ENCODE measurements at regions not wholly inside any gene's neighbourhood (a gene's known extent, or its start where the extent isn't known, plus 50 kb on each side); places are given as distances from the start of the nearest gene placed in this dataset.

- Histone ChIP-seq H3K4me1 (peaks cover 18% of the 10 kb centered on the region), H2AFZ (replicated peaks) (no peak overlapping the region), H3K4me3 (no peak overlapping the region), H3F3A (ENCODE audit: low read depth) (no peaks in the 10 kb centered on the region), H3K79me2 (ENCODE audit: low read depth) (no peaks in the 10 kb centered on the region), H3K27ac (no peak overlapping the region), H3K27me3 (no peaks in the 10 kb centered on the region), H3K9ac (no peak overlapping the region), H3K36me3 (no peaks in the 10 kb centered on the region), H3K4me2 (no peak overlapping the region), H4K20me1 (ENCODE audit: low read depth) (no peaks in the 10 kb centered on the region), H3K9me3 (ENCODE audit: low read depth) (no peaks in the 10 kb centered on the region)
- TF ChIP-seq, protein P1, sequence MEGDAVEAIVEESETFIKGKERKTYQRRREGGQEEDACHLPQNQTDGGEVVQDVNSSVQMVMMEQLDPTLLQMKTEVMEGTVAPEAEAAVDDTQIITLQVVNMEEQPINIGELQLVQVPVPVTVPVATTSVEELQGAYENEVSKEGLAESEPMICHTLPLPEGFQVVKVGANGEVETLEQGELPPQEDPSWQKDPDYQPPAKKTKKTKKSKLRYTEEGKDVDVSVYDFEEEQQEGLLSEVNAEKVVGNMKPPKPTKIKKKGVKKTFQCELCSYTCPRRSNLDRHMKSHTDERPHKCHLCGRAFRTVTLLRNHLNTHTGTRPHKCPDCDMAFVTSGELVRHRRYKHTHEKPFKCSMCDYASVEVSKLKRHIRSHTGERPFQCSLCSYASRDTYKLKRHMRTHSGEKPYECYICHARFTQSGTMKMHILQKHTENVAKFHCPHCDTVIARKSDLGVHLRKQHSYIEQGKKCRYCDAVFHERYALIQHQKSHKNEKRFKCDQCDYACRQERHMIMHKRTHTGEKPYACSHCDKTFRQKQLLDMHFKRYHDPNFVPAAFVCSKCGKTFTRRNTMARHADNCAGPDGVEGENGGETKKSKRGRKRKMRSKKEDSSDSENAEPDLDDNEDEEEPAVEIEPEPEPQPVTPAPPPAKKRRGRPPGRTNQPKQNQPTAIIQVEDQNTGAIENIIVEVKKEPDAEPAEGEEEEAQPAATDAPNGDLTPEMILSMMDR (IDR thresholded peaks at IDR 0.05), result no peak
- TF ChIP-seq EZH2phosphoT487 (IDR thresholded peaks at IDR 0.05) (no peak), EZH2 (IDR thresholded peaks at IDR 0.05) (no peak)
- Mint-ChIP-seq H3K4me3 (peak overlapping the region; percentile 39), H3K27ac (no peak overlapping the region), H3K9me3 (no peaks in the 10 kb centered on the region), H3K36me3 (no peaks in the 10 kb centered on the region), H3K27me3 (ENCODE audit: insufficient read depth, low read depth) (peaks cover 16% of the 10 kb centered on the region), H3K4me1 (peaks cover 32% of the 10 kb centered on the region)
- DNase-seq (ENCODE audit: low spot score), result no peak
Measured at GRCh38 chr20:48204499-48204898, 419.2 kb upstream of the SULF2 start.

GRCh38 chr20:48203252-48203651 lies 418.0 kb upstream of the SULF2 start:
- H3K4me3 ChIP-seq, result no peak overlapping the region
- H3F3A ChIP-seq (ENCODE audit: low read depth), result no peaks in the 10 kb centered on the region
- no peaks in the 10 kb centered on the region for H3K36me3 Mint-ChIP-seq
- no peak overlapping the region for H3K27ac ChIP-seq
- H3K9ac ChIP-seq, result no peak overlapping the region
- H3K27me3 ChIP-seq, result no peaks in the 10 kb centered on the region
- H3K27ac Mint-ChIP-seq, result peak overlapping the region; percentile 54
- no peaks in the 10 kb centered on the region for H3K36me3 ChIP-seq
- TF ChIP-seq EZH2 (IDR thresholded peaks at IDR 0.05) (no peak), EZH2phosphoT487 (IDR thresholded peaks at IDR 0.05) (no peak)
- TF ChIP-seq, protein P1 (IDR thresholded peaks at IDR 0.05), result no peak
- H3K27me3 Mint-ChIP-seq (ENCODE audit: insufficient read depth, low read depth), result peaks cover 16% of the 10 kb centered on the region
- no peaks in the 10 kb centered on the region for H3K79me2 ChIP-seq (ENCODE audit: low read depth)
- DNase-seq (ENCODE audit: low spot score), result no peak
- H3K9me3 Mint-ChIP-seq, result no peaks in the 10 kb centered on the region
- H3K4me3 Mint-ChIP-seq, result peak overlapping the region; percentile 42
- H3K4me2 ChIP-seq, result no peak overlapping the region
- no peak overlapping the region for H2AFZ ChIP-seq (replicated peaks)
- H3K9me3 ChIP-seq (ENCODE audit: low read depth), result no peaks in the 10 kb centered on the region
- peaks cover 40% of the 10 kb centered on the region for H3K4me1 Mint-ChIP-seq
- peaks cover 18% of the 10 kb centered on the region for H3K4me1 ChIP-seq
- no peaks in the 10 kb centered on the region for H4K20me1 ChIP-seq (ENCODE audit: low read depth)

- no peaks in the 10 kb centered on the region for H3K36me3 Mint-ChIP-seq
Measured at GRCh38 chr20:48202334-48203113, 417.2 kb upstream of the SULF2 start.

More at GRCh38 chr20:48202334-48203113, 417.2 kb upstream of the SULF2 start:
- Histone ChIP-seq H3K79me2 (ENCODE audit: low read depth) (no peaks in the 10 kb centered on the region), H3K9me3 (ENCODE audit: low read depth) (no peaks in the 10 kb centered on the region), H3K4me3 (no peak overlapping the region), H3K4me1 (peaks cover 18% of the 10 kb centered on the region), H3K27ac (no peak overlapping the region), H3F3A (ENCODE audit: low read depth) (no peaks in the 10 kb centered on the region), H3K36me3 (no peaks in the 10 kb centered on the region), H3K27me3 (no peaks in the 10 kb centered on the region), H2AFZ (replicated peaks) (no peak overlapping the region), H4K20me1 (ENCODE audit: low read depth) (no peaks in the 10 kb centered on the region), H3K4me2 (no peak overlapping the region), H3K9ac (no peak overlapping the region)
- Mint-ChIP-seq H3K27ac (no peak overlapping the region), H3K4me1 (peaks cover 41% of the 10 kb centered on the region), H3K4me3 (no peak overlapping the region), H3K27me3 (ENCODE audit: insufficient read depth, low read depth) (peaks cover 16% of the 10 kb centered on the region), H3K9me3 (no peaks in the 10 kb centered on the region)
- no peak for DNase-seq (ENCODE audit: low spot score)
- TF ChIP-seq, protein P1 (IDR thresholded peaks at IDR 0.05), result no peak
- TF ChIP-seq EZH2phosphoT487 (IDR thresholded peaks at IDR 0.05), result no peak
- TF ChIP-seq EZH2 (IDR thresholded peaks at IDR 0.05), result no peak
